ENCODE measurements at regions not wholly inside any gene's neighbourhood (a gene's known extent, or its start where the extent isn't known, plus 50 kb on each side); places are given as distances from the start of the nearest gene placed in this dataset.
"Not testable (repeated sequence)": the region's sequence is repeated elsewhere in the genome, so short reads cannot be mapped to it uniquely, and the experiment has no call there.

GRCh38 chr3:75604286-75604934, 59.7 kb upstream of the FRG2C start:
- not testable (repeated sequence) for DNase-seq (ENCODE audit: low spot score)

- DNase-seq (ENCODE audit: low spot score) = not testable (repeated sequence)
These were observed 56.1 kb upstream of the FRG2C start for GRCh38 chr3:75607996-75608395.

GRCh38 chr3:75609598-75609997, 54.5 kb upstream of the FRG2C start:
- DNase-seq (ENCODE audit: low spot score) = not testable (repeated sequence)

- no peak for DNase-seq (ENCODE audit: low spot score)
These were observed 53.4 kb upstream of the FRG2C start for GRCh38 chr3:75610773-75611172.

- DNase-seq (ENCODE audit: low spot score) = not testable (repeated sequence)
These were observed 52.2 kb upstream of the FRG2C start for GRCh38 chr3:75611724-75612460.
